SJSA1 (cell line): ENCODE measurements at regions not wholly inside any gene's neighbourhood (a gene's known extent, or its start where the extent isn't known, plus 50 kb on each side); places are given as distances from the start of the nearest gene placed in this dataset.

Experiments used
- DNase-seq, 2 experiments: peaks; one replicate each; pipeline ENCODE4 v3.0.0-alpha.2; 2015 to 2020; ENCODE audit warnings: low spot score in 2 of 2, low read depth in 1 of 2
- H3K27ac ChIP-seq: fragments of 250-450 bp; sonication (Bioruptor Pico); 2 replicates; pipeline ENCODE4 v1.5.1; 2020; ENCODE audit warnings: mild to moderate bottlenecking, moderate library complexity
- H3K27me3 ChIP-seq: fragments of 250-450 bp; sonication (Bioruptor Pico); replicated peaks from 2 replicates; pipeline ENCODE4 v1.5.1; 2020; ENCODE audit warnings: mild to moderate bottlenecking, moderate library complexity
- H3K36me3 ChIP-seq: fragments of 250-450 bp; sonication (Bioruptor Pico); 2 replicates; pipeline ENCODE4 v1.5.1; 2020; ENCODE audit warnings: mild to moderate bottlenecking
- H3K4me1 ChIP-seq: fragments of 250-450 bp; sonication (Bioruptor Pico); replicated peaks from 2 replicates; pipeline ENCODE4 v1.6.1; 2021; ENCODE audit warnings: mild to moderate bottlenecking
- H3K4me3 ChIP-seq: fragments of 250-450 bp; sonication (Bioruptor Pico); 2 replicates; pipeline ENCODE4 v1.5.1; 2020; ENCODE audit warnings: mild to moderate bottlenecking
- H3K9me3 ChIP-seq: fragments of 250-450 bp; sonication (Bioruptor Pico); replicated peaks from 2 replicates; pipeline ENCODE4 v1.5.1; 2020; ENCODE audit warnings: mild to moderate bottlenecking

- Histone ChIP-seq H3K4me1 (no peaks in the 10 kb centered on the region), H3K9me3 (no peaks in the 10 kb centered on the region), H3K27ac (no peak overlapping the region), H3K36me3 (no peaks in the 10 kb centered on the region), H3K4me3 (no peak overlapping the region), H3K27me3 (no peaks in the 10 kb centered on the region)
- DNase-seq, result no peak
Observed at GRCh38 chr6:92047860-92048259, 1371.5 kb downstream of the EPHA7 start.

GRCh38 chr6:92047152-92047850 is 1372.1 kb downstream of the EPHA7 start:
- Histone ChIP-seq H3K9me3 (no peaks in the 10 kb centered on the region), H3K4me1 (no peaks in the 10 kb centered on the region), H3K4me3 (no peak overlapping the region), H3K36me3 (no peaks in the 10 kb centered on the region), H3K27me3 (no peaks in the 10 kb centered on the region), H3K27ac (no peak overlapping the region)
- DNase-seq, result no peak

GRCh38 chr6:92044312-92044711 is 1375.0 kb downstream of the EPHA7 start:
- Histone ChIP-seq H3K9me3 (no peaks in the 10 kb centered on the region), H3K27ac (no peak overlapping the region), H3K27me3 (no peaks in the 10 kb centered on the region), H3K4me1 (no peaks in the 10 kb centered on the region), H3K36me3 (no peaks in the 10 kb centered on the region), H3K4me3 (no peak overlapping the region)
- DNase-seq, result no peak

GRCh38 chr6:92043777-92044176 is 1375.6 kb downstream of the EPHA7 start:
- no peaks in the 10 kb centered on the region for H3K4me1 ChIP-seq
- no peak for DNase-seq
- H3K36me3 ChIP-seq, result no peaks in the 10 kb centered on the region
- H3K27ac ChIP-seq, result no peak overlapping the region
- H3K9me3 ChIP-seq, result no peaks in the 10 kb centered on the region
- H3K27me3 ChIP-seq, result no peaks in the 10 kb centered on the region
- H3K4me3 ChIP-seq, result no peak overlapping the region

- Histone ChIP-seq H3K9me3 (no peaks in the 10 kb centered on the region), H3K4me3 (no peak overlapping the region), H3K4me1 (no peaks in the 10 kb centered on the region), H3K36me3 (no peaks in the 10 kb centered on the region), H3K27me3 (no peaks in the 10 kb centered on the region), H3K27ac (no peak overlapping the region)
- no peak for DNase-seq
Observed at GRCh38 chr6:92026878-92027277, 1392.5 kb downstream of the EPHA7 start.

- no peak overlapping the region for H3K4me3 ChIP-seq
- no peak overlapping the region for H3K27ac ChIP-seq
- no peaks in the 10 kb centered on the region for H3K9me3 ChIP-seq
- H3K36me3 ChIP-seq, result no peaks in the 10 kb centered on the region
- no peaks in the 10 kb centered on the region for H3K4me1 ChIP-seq
- DNase-seq, result no peak
- no peaks in the 10 kb centered on the region for H3K27me3 ChIP-seq
Observed at GRCh38 chr6:92024881-92025280, 1394.5 kb downstream of the EPHA7 start.

GRCh38 chr6:92024110-92024509 is 1395.2 kb downstream of the EPHA7 start:
- no peaks in the 10 kb centered on the region for H3K27me3 ChIP-seq
- no peak for DNase-seq
- H3K4me1 ChIP-seq, result no peaks in the 10 kb centered on the region
- H3K27ac ChIP-seq, result no peak overlapping the region
- no peaks in the 10 kb centered on the region for H3K9me3 ChIP-seq
- no peak overlapping the region for H3K4me3 ChIP-seq
- H3K36me3 ChIP-seq, result no peaks in the 10 kb centered on the region

- Histone ChIP-seq H3K4me3 (no peak overlapping the region), H3K27me3 (no peaks in the 10 kb centered on the region), H3K27ac (no peak overlapping the region), H3K4me1 (no peaks in the 10 kb centered on the region), H3K9me3 (no peaks in the 10 kb centered on the region), H3K36me3 (no peaks in the 10 kb centered on the region)
- DNase-seq, result no peak
Observed at GRCh38 chr6:92023410-92023966, 1395.9 kb downstream of the EPHA7 start.

- no peaks in the 10 kb centered on the region for H3K27me3 ChIP-seq
- no peaks in the 10 kb centered on the region for H3K4me1 ChIP-seq
- H3K4me3 ChIP-seq, result no peak overlapping the region
- DNase-seq, result no peak
- H3K36me3 ChIP-seq, result no peaks in the 10 kb centered on the region
- no peak overlapping the region for H3K27ac ChIP-seq
- no peaks in the 10 kb centered on the region; the same call in 1 of the 2 replicates for H3K9me3 ChIP-seq
Observed at GRCh38 chr6:92011681-92012245, 1407.6 kb downstream of the EPHA7 start.

- Histone ChIP-seq H3K27ac (no peak overlapping the region), H3K36me3 (no peaks in the 10 kb centered on the region), H3K4me3 (no peak overlapping the region), H3K9me3 (no peaks in the 10 kb centered on the region; the same call in 1 of the 2 replicates), H3K27me3 (no peaks in the 10 kb centered on the region), H3K4me1 (no peaks in the 10 kb centered on the region)
- DNase-seq, result no peak
Observed at GRCh38 chr6:92008757-92009502, 1410.4 kb downstream of the EPHA7 start.

GRCh38 chr6:92000112-92000511 is 1413.2 kb upstream of the MAP3K7 start:
- Histone ChIP-seq H3K27me3 (no peaks in the 10 kb centered on the region), H3K27ac (no peak overlapping the region), H3K9me3 (no peaks in the 10 kb centered on the region), H3K36me3 (no peaks in the 10 kb centered on the region), H3K4me3 (no peak overlapping the region), H3K4me1 (no peaks in the 10 kb centered on the region)
- no peak for DNase-seq

- H3K36me3 ChIP-seq, result no peaks in the 10 kb centered on the region
- no peak overlapping the region for H3K4me3 ChIP-seq
- H3K4me1 ChIP-seq, result no peaks in the 10 kb centered on the region
- no peak overlapping the region for H3K27ac ChIP-seq
- DNase-seq, result no peak
- H3K27me3 ChIP-seq, result no peaks in the 10 kb centered on the region
- no peaks in the 10 kb centered on the region for H3K9me3 ChIP-seq
Observed at GRCh38 chr6:91994787-91995186, 1407.9 kb upstream of the MAP3K7 start.

- Histone ChIP-seq H3K4me3 (no peak overlapping the region), H3K27ac (no peak overlapping the region), H3K36me3 (no peaks in the 10 kb centered on the region), H3K27me3 (no peaks in the 10 kb centered on the region), H3K9me3 (no peaks in the 10 kb centered on the region; the same call in 1 of the 2 replicates), H3K4me1 (no peaks in the 10 kb centered on the region)
- no peak for DNase-seq
Observed at GRCh38 chr6:91982559-91982958, 1395.7 kb upstream of the MAP3K7 start.

- no peak overlapping the region for H3K4me3 ChIP-seq
- no peak overlapping the region for H3K27ac ChIP-seq
- no peaks in the 10 kb centered on the region for H3K27me3 ChIP-seq
- H3K36me3 ChIP-seq, result no peaks in the 10 kb centered on the region
- H3K9me3 ChIP-seq, result no peaks in the 10 kb centered on the region; the same call in 1 of the 2 replicates
- DNase-seq, result no peak
- H3K4me1 ChIP-seq, result no peaks in the 10 kb centered on the region
Observed at GRCh38 chr6:91976797-91977196, 1389.9 kb upstream of the MAP3K7 start.
